Mesothelial cell of epicardium (in vitro differentiated cells): ENCODE measurements at regions not wholly inside any gene's neighbourhood (a gene's known extent, or its start where the extent isn't known, plus 50 kb on each side); places are given as distances from the start of the nearest gene placed in this dataset.

Source experiments
- DNase-seq, 2 experiments: peaks; one replicate each; pipeline ENCODE4 v3.0.0; 2021; ENCODE audit warnings: low spot score in 2 of 2; ENCODE audit not compliant: unreplicated experiment in 2 of 2
- H3K27ac Mint-ChIP-seq: 2 replicates; pipeline ENCODE4 v1.8.0; 2021; ENCODE audit warnings: mixed read lengths
- H3K27me3 Mint-ChIP-seq: 2 replicates; pipeline ENCODE4 v1.8.0; 2021; ENCODE audit warnings: low read depth, mixed read lengths
- H3K36me3 Mint-ChIP-seq: 2 replicates; pipeline ENCODE4 v1.8.0; 2021; ENCODE audit warnings: mixed read lengths
- H3K4me1 Mint-ChIP-seq: 2 replicates; pipeline ENCODE4 v1.8.0; 2021; ENCODE audit warnings: mixed read lengths
- H3K4me3 Mint-ChIP-seq: 2 replicates; pipeline ENCODE4 v1.8.0; 2021; ENCODE audit warnings: mild to moderate bottlenecking, moderate library complexity, mixed read lengths
- H3K9me3 Mint-ChIP-seq: 2 replicates; pipeline ENCODE4 v1.8.0; 2021; ENCODE audit warnings: mixed read lengths
- CTCF ChIP-seq: fragments of 200-600 bp; sonication (generic); IDR thresholded peaks from one replicate; pipeline ENCODE4 v1.5.0; 2021; ENCODE audit warnings: antibody characterized with exemption; ENCODE audit not compliant: unreplicated experiment

- DNase-seq, result no peak
- Mint-ChIP-seq H3K36me3 (no peaks in the 10 kb centered on the region), H3K4me1 (peaks cover 2% of the 10 kb centered on the region), H3K27me3 (no peaks in the 10 kb centered on the region), H3K9me3 (no peaks in the 10 kb centered on the region), H3K27ac (no peak overlapping the region), H3K4me3 (no peak overlapping the region)
- no peak for TF ChIP-seq CTCF
Measured at GRCh38 chr16:72286936-72287620, 115.1 kb upstream of the PMFBP1 start.

- H3K4me1 Mint-ChIP-seq, result peaks cover 2% of the 10 kb centered on the region
- H3K9me3 Mint-ChIP-seq, result no peaks in the 10 kb centered on the region
- no peak for TF ChIP-seq CTCF
- no peak overlapping the region for H3K4me3 Mint-ChIP-seq
- H3K27ac Mint-ChIP-seq, result no peak overlapping the region
- H3K36me3 Mint-ChIP-seq, result no peaks in the 10 kb centered on the region
- H3K27me3 Mint-ChIP-seq, result no peaks in the 10 kb centered on the region
- no peak for DNase-seq
Measured at GRCh38 chr16:72285728-72286127, 113.8 kb upstream of the PMFBP1 start.

DNA sequence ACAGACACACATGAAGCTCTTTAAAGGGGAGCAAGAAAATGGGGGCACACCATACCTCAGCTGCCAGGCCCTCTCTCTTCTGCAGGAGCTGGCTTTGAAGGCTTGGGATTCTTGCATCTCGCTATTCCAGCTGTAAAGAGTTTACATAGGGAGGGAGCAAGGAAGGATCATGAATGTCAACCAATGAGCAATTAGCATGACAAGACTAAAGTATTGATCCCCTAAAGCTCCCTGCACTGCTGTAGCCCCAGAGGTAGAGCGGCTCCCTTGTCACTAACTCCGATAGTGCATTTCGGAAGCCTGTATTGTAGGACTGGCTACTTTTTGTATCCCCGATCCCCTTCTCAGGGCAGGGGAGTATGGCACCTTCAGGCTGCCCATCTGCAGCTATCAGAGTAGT, 113.4 kb upstream of the PMFBP1 start:
- H3K27ac Mint-ChIP-seq, result no peak overlapping the region

DNA sequence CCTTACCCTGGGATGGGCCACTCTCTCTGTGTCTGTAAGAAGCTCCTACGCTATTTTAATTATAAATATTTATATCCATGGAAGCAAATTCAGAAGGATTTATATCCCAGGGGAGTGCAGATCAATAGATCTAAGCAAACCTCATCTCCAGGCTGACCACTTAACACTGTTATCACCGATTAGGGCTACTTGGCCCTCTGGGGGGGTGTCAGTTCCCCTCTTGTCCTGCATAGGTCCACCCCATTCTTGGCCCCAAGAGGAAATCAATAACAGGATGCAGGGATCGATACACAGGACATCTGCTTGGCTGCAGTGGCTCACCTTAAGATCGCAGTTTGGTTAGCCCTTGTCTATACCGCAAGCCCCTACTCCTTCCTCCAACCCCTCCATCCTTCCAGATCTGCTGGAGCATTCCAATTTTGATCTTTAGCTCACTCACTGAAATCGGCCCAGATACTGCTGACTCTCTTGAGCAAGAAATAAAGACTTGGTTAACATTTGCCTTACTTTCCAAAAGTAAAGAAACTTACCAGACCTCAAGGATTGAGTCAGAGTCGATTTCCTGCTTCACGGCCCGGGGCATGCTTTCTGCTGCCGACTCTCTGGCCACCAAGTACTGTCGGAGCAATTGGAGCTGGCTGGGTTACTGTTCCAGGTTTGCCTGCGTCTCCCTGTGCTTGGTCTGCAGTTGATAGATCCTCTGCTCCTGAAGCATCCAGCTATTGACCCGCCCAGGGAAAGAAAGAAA, 112.3 kb upstream of the PMFBP1 start:
- Mint-ChIP-seq H3K9me3 (no peaks in the 10 kb centered on the region), H3K4me3 (no peak overlapping the region), H3K36me3 (no peaks in the 10 kb centered on the region), H3K27ac (no peak overlapping the region), H3K27me3 (no peaks in the 10 kb centered on the region), H3K4me1 (peaks cover 2% of the 10 kb centered on the region)
- no peak for DNase-seq
- TF ChIP-seq CTCF, result no peak

More for the DNA sequence above, 113.4 kb upstream of the PMFBP1 start:
- TF ChIP-seq CTCF, result no peak
- Mint-ChIP-seq H3K4me1 (peaks cover 2% of the 10 kb centered on the region), H3K9me3 (no peaks in the 10 kb centered on the region), H3K27me3 (no peaks in the 10 kb centered on the region), H3K4me3 (no peak overlapping the region), H3K36me3 (no peaks in the 10 kb centered on the region)
- DNase-seq, result no peak

GRCh38 chr16:72282362-72282761, 110.4 kb upstream of the PMFBP1 start:
- Mint-ChIP-seq H3K36me3 (no peaks in the 10 kb centered on the region), H3K9me3 (no peaks in the 10 kb centered on the region), H3K27me3 (no peaks in the 10 kb centered on the region), H3K27ac (no peak overlapping the region), H3K4me3 (no peak overlapping the region), H3K4me1 (peaks cover 2% of the 10 kb centered on the region)
- no peak for DNase-seq
- TF ChIP-seq CTCF, result no peak
